KOPT-K1 (cell line): ENCODE measurements at regions not wholly inside any gene's neighbourhood (a gene's known extent, or its start where the extent isn't known, plus 50 kb on each side); places are given as distances from the start of the nearest gene placed in this dataset.
"Not testable (repeated sequence)": the region's sequence is repeated elsewhere in the genome, so short reads cannot be mapped to it uniquely, and the experiment has no call there.

Source experiments
- H3K27ac ChIP-seq: fragments of 200-600 bp; sonication (generic); 2 replicates; pipeline ENCODE4 v1.5.1; 2016; ENCODE audit warnings: antibody characterized with exemption, mild to moderate bottlenecking, low read depth, low read length; ENCODE audit not compliant: poor library complexity, severe bottlenecking
- H3K36me3 ChIP-seq: fragments of 200-600 bp; sonication (generic); 2 replicates; pipeline ENCODE4 v1.5.1; 2017; ENCODE audit warnings: antibody characterized with exemption, mild to moderate bottlenecking, low read length, moderate library complexity; ENCODE audit not compliant: insufficient read depth
- H3K9me3 ChIP-seq: fragments of 200-600 bp; sonication (generic); 2 replicates; pipeline ENCODE4 v1.5.1; 2017; ENCODE audit warnings: antibody characterized with exemption, low read length, mild to moderate bottlenecking; ENCODE audit not compliant: insufficient read depth, poor library complexity, severe bottlenecking

- no peak overlapping the region for H3K27ac ChIP-seq
- no peaks in the 10 kb centered on the region for H3K36me3 ChIP-seq
- H3K9me3 ChIP-seq, result peaks cover 6% of the 10 kb centered on the region
Observed at GRCh38 chr20:40949346-40949745, 79.3 kb upstream of the TOP1 start.

GRCh38 chr20:40952136-40952535 lies 76.5 kb upstream of the TOP1 start:
- H3K9me3 ChIP-seq, result peaks cover 6% of the 10 kb centered on the region
- no peaks in the 10 kb centered on the region for H3K36me3 ChIP-seq
- H3K27ac ChIP-seq, result no peak overlapping the region

- Histone ChIP-seq H3K9me3 (peaks cover 6% of the 10 kb centered on the region), H3K27ac (no peak overlapping the region), H3K36me3 (no peaks in the 10 kb centered on the region)
Observed at GRCh38 chr20:40953416-40953815, 75.2 kb upstream of the TOP1 start.

GRCh38 chr20:40953856-40954255 lies 74.8 kb upstream of the TOP1 start:
- Histone ChIP-seq H3K27ac (no peak overlapping the region), H3K9me3 (peaks cover 6% of the 10 kb centered on the region), H3K36me3 (no peaks in the 10 kb centered on the region)

- peaks cover 6% of the 10 kb centered on the region for H3K9me3 ChIP-seq
- H3K27ac ChIP-seq, result no peak overlapping the region
- no peaks in the 10 kb centered on the region for H3K36me3 ChIP-seq
Observed at GRCh38 chr20:40954521-40955165, 74.0 kb upstream of the TOP1 start.

GRCh38 chr20:40955326-40955725 lies 73.3 kb upstream of the TOP1 start:
- no peaks in the 10 kb centered on the region for H3K36me3 ChIP-seq
- H3K9me3 ChIP-seq, result peaks cover 6% of the 10 kb centered on the region
- H3K27ac ChIP-seq, result no peak overlapping the region

- H3K9me3 ChIP-seq, H3K36me3 ChIP-seq, H3K27ac ChIP-seq: not testable (repeated sequence)
Observed at GRCh38 chr20:40955826-40956225, 72.8 kb upstream of the TOP1 start.

GRCh38 chr20:40956542-40957264 lies 71.9 kb upstream of the TOP1 start:
- Histone ChIP-seq H3K9me3 (peaks cover 6% of the 10 kb centered on the region), H3K27ac (no peak overlapping the region), H3K36me3 (no peaks in the 10 kb centered on the region)

GRCh38 chr20:40957265-40957760 lies 71.3 kb upstream of the TOP1 start:
- no peaks in the 10 kb centered on the region for H3K36me3 ChIP-seq

GRCh38 chr20:40958598-40958997 lies 70.0 kb upstream of the TOP1 start:
- Histone ChIP-seq H3K27ac (no peak overlapping the region), H3K36me3 (no peaks in the 10 kb centered on the region), H3K9me3 (peaks cover 6% of the 10 kb centered on the region)

More at GRCh38 chr20:40957265-40957760, 71.3 kb upstream of the TOP1 start:
- Histone ChIP-seq H3K27ac (no peak overlapping the region), H3K9me3 (peaks cover 6% of the 10 kb centered on the region)

- H3K27ac ChIP-seq, result no peak overlapping the region
- no peaks in the 10 kb centered on the region for H3K36me3 ChIP-seq
- H3K9me3 ChIP-seq, result no peaks in the 10 kb centered on the region
Observed at GRCh38 chr20:40959325-40960092, 69.1 kb upstream of the TOP1 start.

- Histone ChIP-seq H3K9me3 (no peaks in the 10 kb centered on the region), H3K27ac (no peak overlapping the region), H3K36me3 (no peaks in the 10 kb centered on the region)
Observed at GRCh38 chr20:40960101-40960500, 68.5 kb upstream of the TOP1 start.

GRCh38 chr20:40960521-40960956 lies 68.1 kb upstream of the TOP1 start:
- H3K9me3 ChIP-seq, result no peaks in the 10 kb centered on the region
- no peaks in the 10 kb centered on the region for H3K36me3 ChIP-seq
- H3K27ac ChIP-seq, result no peak overlapping the region

GRCh38 chr20:40961176-40961575 lies 67.4 kb upstream of the TOP1 start:
- Histone ChIP-seq H3K36me3 (no peaks in the 10 kb centered on the region), H3K27ac (no peak overlapping the region), H3K9me3 (no peaks in the 10 kb centered on the region)
